Right lobe of liver (tissue), 4 donors: ENCODE measurements at regions not wholly inside any gene's neighbourhood (a gene's known extent, or its start where the extent isn't known, plus 50 kb on each side); places are given as distances from the start of the nearest gene placed in this dataset.
"Not testable (repeated sequence)": the region's sequence is repeated elsewhere in the genome, so short reads cannot be mapped to it uniquely, and the experiment has no call there.

Source experiments
- POLR2A ChIP-seq: fragments of 450-650 bp; IDR thresholded peaks from one replicate; pipeline ENCODE4 v1.6.1; 2017; ENCODE audit warnings: antibody characterized with exemption, mild to moderate bottlenecking
- TF ChIP-seq, protein P1 (sequence below), 4 donors: fragments of 200-600 bp in 3 of 4; fragments of 450-650 bp in 1 of 4; IDR thresholded peaks; one replicate each; pipeline versions ENCODE4 v1.5.1 to v1.8.0; 2016 to 2022; ENCODE audit warnings: antibody characterized with exemption in 4 of 4, mild to moderate bottlenecking in 2 of 4
- donor health status: DM: no; HTN: no; CAD: no.
- donor health status: DM: no; HTN: no; CAD: no.
- donor health status: DM: no; HTN: yes; CAD: no.

GRCh38 chr1:161447760-161448332 is 57.4 kb upstream of the FCGR2A start:
- TF ChIP-seq, protein P1, sequence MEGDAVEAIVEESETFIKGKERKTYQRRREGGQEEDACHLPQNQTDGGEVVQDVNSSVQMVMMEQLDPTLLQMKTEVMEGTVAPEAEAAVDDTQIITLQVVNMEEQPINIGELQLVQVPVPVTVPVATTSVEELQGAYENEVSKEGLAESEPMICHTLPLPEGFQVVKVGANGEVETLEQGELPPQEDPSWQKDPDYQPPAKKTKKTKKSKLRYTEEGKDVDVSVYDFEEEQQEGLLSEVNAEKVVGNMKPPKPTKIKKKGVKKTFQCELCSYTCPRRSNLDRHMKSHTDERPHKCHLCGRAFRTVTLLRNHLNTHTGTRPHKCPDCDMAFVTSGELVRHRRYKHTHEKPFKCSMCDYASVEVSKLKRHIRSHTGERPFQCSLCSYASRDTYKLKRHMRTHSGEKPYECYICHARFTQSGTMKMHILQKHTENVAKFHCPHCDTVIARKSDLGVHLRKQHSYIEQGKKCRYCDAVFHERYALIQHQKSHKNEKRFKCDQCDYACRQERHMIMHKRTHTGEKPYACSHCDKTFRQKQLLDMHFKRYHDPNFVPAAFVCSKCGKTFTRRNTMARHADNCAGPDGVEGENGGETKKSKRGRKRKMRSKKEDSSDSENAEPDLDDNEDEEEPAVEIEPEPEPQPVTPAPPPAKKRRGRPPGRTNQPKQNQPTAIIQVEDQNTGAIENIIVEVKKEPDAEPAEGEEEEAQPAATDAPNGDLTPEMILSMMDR (IDR thresholded peaks at IDR 0.05), result not testable (repeated sequence)
- not testable (repeated sequence) for TF ChIP-seq POLR2A
